ENCODE measurements at regions not wholly inside any gene's neighbourhood (a gene's known extent, or its start where the extent isn't known, plus 50 kb on each side); places are given as distances from the start of the nearest gene placed in this dataset.

- Histone ChIP-seq H4K20me1 (ENCODE audit: control insufficient read depth, insufficient read depth, low read depth, low read length) (no peaks in the 10 kb centered on the region), H3K9me3 (ENCODE audit: control insufficient read depth, insufficient read depth, low read length) (no peaks in the 10 kb centered on the region), H3K4me3 (ENCODE audit: low read length) (no peak overlapping the region), H3K27me3 (ENCODE audit: control insufficient read depth, low read length) (no peaks in the 10 kb centered on the region), H3K27ac (ENCODE audit: low read depth, low read length) (no peak overlapping the region), H3K4me2 (ENCODE audit: low read length) (no peak overlapping the region), H3K9me2 (replicated peaks; ENCODE audit: control insufficient read depth, low read length) (no peaks in the 10 kb centered on the region), H3K36me3 (ENCODE audit: control insufficient read depth, low read length) (no peaks in the 10 kb centered on the region), H3K4me1 (ENCODE audit: control insufficient read depth, low read length) (no peaks in the 10 kb centered on the region), H3K79me2 (ENCODE audit: control insufficient read depth, low read length) (no peaks in the 10 kb centered on the region), H3F3A (ENCODE audit: control insufficient read depth, insufficient read depth) (no peaks in the 10 kb centered on the region)
- TF ChIP-seq CTCF (IDR thresholded peaks at IDR 0.05; ENCODE audit: low read depth, low read length, poor library complexity, severe bottlenecking) (no peak), EZH2phosphoT487 (IDR thresholded peaks at IDR 0.05; ENCODE audit: borderline replicate concordance, low read length) (no peak)
Measured at GRCh38 chr15:98121957-98122356, 161.5 kb downstream of the ARRDC4 start.

DNA sequence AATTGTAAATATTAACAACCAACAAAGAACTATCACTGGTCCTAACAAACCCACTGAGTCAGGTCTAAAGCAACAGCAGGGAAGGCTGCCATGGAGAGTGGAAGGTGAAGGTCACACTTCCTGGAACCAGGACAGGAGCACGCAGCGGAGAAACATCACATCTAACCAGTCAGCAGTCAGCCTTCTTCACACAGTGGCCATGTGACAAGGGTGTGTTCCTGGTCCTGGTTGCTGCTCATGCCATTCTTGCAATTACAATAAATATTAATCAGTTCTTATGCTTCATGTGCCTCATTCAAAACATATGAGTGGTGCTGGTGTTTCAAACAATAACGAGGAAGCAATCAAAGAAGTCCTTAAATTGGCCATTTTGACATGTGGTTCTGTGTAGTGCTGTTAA lies 162.8 kb downstream of the ARRDC4 start:
- Histone ChIP-seq H3K27ac (ENCODE audit: low read depth, low read length) (no peak overlapping the region), H3K9me2 (replicated peaks; ENCODE audit: control insufficient read depth, low read length) (no peaks in the 10 kb centered on the region), H4K20me1 (ENCODE audit: control insufficient read depth, insufficient read depth, low read depth, low read length) (no peaks in the 10 kb centered on the region), H3K9me3 (ENCODE audit: control insufficient read depth, insufficient read depth, low read length) (no peaks in the 10 kb centered on the region), H3K27me3 (ENCODE audit: control insufficient read depth, low read length) (no peaks in the 10 kb centered on the region), H3K36me3 (ENCODE audit: control insufficient read depth, low read length) (no peaks in the 10 kb centered on the region), H3K4me3 (ENCODE audit: low read length) (no peak overlapping the region), H3F3A (ENCODE audit: control insufficient read depth, insufficient read depth) (no peaks in the 10 kb centered on the region), H3K79me2 (ENCODE audit: control insufficient read depth, low read length) (no peaks in the 10 kb centered on the region), H3K4me1 (ENCODE audit: control insufficient read depth, low read length) (no peaks in the 10 kb centered on the region), H3K4me2 (ENCODE audit: low read length) (no peak overlapping the region)
- TF ChIP-seq EZH2phosphoT487 (IDR thresholded peaks at IDR 0.05; ENCODE audit: borderline replicate concordance, low read length): no peak
- TF ChIP-seq CTCF (IDR thresholded peaks at IDR 0.05; ENCODE audit: low read depth, low read length, poor library complexity, severe bottlenecking): no peak

- Histone ChIP-seq H3K4me2 (ENCODE audit: low read length) (no peak overlapping the region), H3K9me2 (replicated peaks; ENCODE audit: control insufficient read depth, low read length) (no peaks in the 10 kb centered on the region), H3K79me2 (ENCODE audit: control insufficient read depth, low read length) (no peaks in the 10 kb centered on the region)
Measured at GRCh38 chr15:98123834-98124233, 163.3 kb downstream of the ARRDC4 start.

More at GRCh38 chr15:98123834-98124233, 163.3 kb downstream of the ARRDC4 start:
- Histone ChIP-seq H3K27me3 (ENCODE audit: control insufficient read depth, low read length) (no peaks in the 10 kb centered on the region), H3K36me3 (ENCODE audit: control insufficient read depth, low read length) (no peaks in the 10 kb centered on the region), H3K4me3 (ENCODE audit: low read length) (no peak overlapping the region), H3K9me3 (ENCODE audit: control insufficient read depth, insufficient read depth, low read length) (no peaks in the 10 kb centered on the region), H3K4me1 (ENCODE audit: control insufficient read depth, low read length) (no peaks in the 10 kb centered on the region), H3F3A (ENCODE audit: control insufficient read depth, insufficient read depth) (no peaks in the 10 kb centered on the region), H4K20me1 (ENCODE audit: control insufficient read depth, insufficient read depth, low read depth, low read length) (no peaks in the 10 kb centered on the region), H3K27ac (ENCODE audit: low read depth, low read length) (no peak overlapping the region)
- no peak for TF ChIP-seq EZH2phosphoT487 (IDR thresholded peaks at IDR 0.05; ENCODE audit: borderline replicate concordance, low read length)
- TF ChIP-seq CTCF (IDR thresholded peaks at IDR 0.05; ENCODE audit: low read depth, low read length, poor library complexity, severe bottlenecking): no peak

All from DOHH2 (cell line).